GM13976 (cell line): ENCODE measurements at regions not wholly inside any gene's neighbourhood (a gene's known extent, or its start where the extent isn't known, plus 50 kb on each side); places are given as distances from the start of the nearest gene placed in this dataset.

Experiments used
- DNase-seq: peaks from one replicate; pipeline ENCODE4 v3.0.0; 2012; ENCODE audit warnings: low spot score
- in situ Hi-C: fragments of 300-500 bp; cut with MboI; formaldehyde crosslinking; loops from one replicate; pipeline ENCODE4 v1.12.0; 2022; ENCODE audit warnings: low sequenced_read_pairs, mixed read lengths, inconsistent platforms; ENCODE audit not compliant: unreplicated experiment
- TF ChIP-seq, protein P1 (sequence below): IDR thresholded peaks from 2 replicates; pipeline ENCODE4 v1.5.1; 2012; ENCODE audit warnings: borderline replicate concordance, mild to moderate bottlenecking; ENCODE audit not compliant: insufficient read depth; ENCODE audit errors: extremely low read depth, missing control alignments, control extremely low read depth

DNA sequence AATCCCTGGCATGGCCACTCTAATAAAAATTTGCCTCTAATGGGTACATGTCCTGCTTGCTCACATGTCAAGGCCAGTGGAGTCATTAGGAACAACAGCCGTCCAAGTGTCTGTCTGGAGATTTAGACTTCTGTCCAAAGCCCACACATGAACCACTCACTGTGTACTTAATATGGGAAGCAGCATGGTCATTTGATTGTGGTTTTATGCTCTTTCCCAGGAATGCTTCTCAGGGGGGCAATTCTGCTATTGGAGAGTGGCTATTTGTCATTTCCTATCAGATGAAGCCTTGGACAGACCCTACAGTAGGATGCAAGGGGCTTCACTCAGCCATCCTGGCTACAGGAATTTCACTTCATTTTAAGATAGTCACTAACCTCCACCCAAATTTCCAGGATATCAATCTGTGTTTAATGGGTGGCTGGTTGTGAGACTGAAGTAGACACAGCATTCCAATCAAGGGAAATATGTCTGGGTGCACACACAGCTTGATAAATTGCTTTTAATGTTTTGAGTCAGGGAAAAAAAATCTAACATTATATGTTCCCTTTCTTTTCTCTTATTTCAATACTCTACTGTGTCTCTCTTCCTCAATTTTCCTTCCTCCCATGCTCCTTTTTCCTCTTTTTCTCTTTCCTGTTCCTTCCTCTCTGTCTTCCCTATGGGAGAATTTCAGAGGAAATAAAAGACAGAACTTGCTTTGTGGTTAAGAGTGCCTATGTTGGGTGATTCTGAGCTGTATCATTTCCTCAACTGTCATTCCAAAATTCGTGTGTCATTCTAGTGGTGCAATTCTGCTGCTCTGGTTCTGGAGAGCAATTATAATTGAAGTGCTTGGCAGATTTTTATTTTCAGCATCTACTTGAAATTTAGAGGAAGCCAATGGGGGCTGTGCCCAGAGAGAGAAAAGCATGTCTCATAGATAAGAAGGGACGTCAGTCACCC, 320.1 kb downstream of the OSR1 start:
- no peak for DNase-seq
- in situ Hi-C loops, result no loop called here
- TF ChIP-seq, protein P1, sequence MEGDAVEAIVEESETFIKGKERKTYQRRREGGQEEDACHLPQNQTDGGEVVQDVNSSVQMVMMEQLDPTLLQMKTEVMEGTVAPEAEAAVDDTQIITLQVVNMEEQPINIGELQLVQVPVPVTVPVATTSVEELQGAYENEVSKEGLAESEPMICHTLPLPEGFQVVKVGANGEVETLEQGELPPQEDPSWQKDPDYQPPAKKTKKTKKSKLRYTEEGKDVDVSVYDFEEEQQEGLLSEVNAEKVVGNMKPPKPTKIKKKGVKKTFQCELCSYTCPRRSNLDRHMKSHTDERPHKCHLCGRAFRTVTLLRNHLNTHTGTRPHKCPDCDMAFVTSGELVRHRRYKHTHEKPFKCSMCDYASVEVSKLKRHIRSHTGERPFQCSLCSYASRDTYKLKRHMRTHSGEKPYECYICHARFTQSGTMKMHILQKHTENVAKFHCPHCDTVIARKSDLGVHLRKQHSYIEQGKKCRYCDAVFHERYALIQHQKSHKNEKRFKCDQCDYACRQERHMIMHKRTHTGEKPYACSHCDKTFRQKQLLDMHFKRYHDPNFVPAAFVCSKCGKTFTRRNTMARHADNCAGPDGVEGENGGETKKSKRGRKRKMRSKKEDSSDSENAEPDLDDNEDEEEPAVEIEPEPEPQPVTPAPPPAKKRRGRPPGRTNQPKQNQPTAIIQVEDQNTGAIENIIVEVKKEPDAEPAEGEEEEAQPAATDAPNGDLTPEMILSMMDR, result no peak

DNA sequence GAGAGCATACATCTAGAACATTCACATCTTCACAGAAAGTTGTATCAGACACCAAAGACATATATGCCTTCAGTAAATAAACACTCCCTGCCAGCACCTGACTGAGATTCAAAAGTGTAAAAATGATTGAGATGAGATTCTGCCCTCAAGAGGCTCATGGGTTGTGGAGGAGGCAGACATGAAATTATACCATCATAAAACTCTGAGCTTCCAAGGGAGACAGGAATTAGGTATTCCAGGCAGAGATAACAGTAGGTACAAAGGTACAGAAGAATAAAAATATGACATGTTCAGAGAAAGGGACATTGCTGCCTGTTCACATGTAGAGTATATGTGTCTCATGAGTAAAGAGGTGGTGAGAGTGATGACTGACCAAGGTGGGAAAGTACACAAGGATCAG, 322.3 kb downstream of the OSR1 start:
- no peak for DNase-seq
- TF ChIP-seq, protein P1, result no peak
- in situ Hi-C loops, result no loop called here

DNA sequence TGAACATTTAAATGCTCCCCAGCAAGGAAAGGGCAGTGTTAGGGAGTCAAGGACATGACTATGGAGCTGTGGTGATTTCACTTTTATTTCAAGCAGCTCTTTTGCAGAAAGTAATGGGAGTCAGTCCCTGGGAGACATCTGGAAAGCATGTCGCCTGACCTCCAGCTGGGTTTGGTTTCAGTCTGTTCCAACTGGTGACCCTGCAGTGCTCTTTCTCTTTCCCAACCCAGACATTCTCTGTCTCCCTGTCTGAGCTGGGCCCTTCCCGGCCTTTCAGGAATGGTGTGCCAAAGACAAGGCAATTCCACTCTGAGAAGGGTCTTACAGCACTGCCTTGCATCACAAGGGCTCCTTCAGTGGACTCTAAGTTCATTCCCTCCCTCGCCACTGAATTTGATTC, 323.2 kb downstream of the OSR1 start:
- DNase-seq, result no peak
- TF ChIP-seq, protein P1, result no peak
- in situ Hi-C loops, result no loop called here

DNA sequence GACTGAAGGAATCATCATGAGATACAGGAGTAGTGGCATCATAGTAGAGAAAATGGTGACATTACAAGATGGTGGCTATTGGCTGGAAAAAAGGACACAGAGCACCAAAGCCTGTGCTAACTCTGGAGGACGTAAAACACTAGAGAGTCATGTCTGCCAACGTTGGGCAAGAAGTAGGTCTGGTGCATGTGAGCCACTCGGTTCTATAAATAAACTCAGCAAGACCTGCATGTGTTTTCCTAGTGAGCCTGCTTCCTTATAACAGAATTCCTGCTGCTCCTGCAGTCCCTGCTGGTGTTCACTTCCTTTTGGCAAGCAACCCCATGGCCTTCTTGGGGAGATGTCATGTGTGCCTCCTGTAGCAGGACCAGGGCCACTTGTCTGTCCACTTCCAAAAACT, 325.2 kb downstream of the OSR1 start:
- in situ Hi-C loops, result no loop called here
- TF ChIP-seq, protein P1, result no peak
- no peak for DNase-seq

DNA sequence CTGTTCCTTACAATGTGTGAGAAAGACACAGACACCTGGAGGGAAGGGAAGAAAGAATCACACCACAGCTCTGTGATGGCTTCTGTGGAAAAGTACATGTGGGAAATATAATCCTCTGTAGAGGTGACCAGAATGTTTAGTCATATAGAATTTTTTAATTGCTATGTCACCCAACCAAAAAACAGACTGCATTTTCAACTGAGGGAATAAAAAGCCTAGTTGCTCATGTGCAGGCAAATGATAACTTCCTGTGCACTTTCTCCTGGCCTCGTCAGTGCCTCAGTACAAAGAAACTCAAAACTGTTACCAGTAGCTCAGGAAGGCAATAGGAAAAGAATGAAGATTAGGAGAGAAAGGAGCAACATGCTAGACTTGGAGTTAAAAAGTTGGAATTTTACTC, 326.8 kb downstream of the OSR1 start:
- in situ Hi-C loops, result no loop called here
- TF ChIP-seq, protein P1, result no peak
- no peak for DNase-seq

DNA sequence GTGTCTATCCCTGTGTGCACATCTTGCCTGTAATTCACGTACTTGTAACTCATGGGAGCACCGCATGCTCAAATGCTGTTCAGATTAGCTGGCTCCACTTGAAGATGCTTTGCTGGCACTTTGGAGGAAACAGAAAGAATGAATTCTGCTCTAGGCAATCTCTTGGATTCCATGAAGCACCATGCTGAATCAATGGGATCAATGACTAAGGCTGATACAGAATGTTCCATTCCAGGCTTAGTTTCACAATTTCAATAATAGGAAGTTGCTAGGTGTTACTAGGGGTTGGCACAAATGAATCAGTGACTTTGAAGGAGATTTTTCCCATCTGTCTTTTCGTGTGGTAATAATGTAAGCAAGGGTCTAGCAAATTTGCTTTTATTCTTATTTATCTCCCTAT, 328.8 kb downstream of the OSR1 start:
- no peak for DNase-seq
- in situ Hi-C loops, result no loop called here
- TF ChIP-seq, protein P1, result no peak
